Activated CD4-positive, alpha-beta memory T cell treated with anti-CD3 and anti-CD28 coated beads, Interleukin-2, amount 10 ng/mL, durations not matched to agents 7 days and 5 days (primary cell): ENCODE measurements at regions not wholly inside any gene's neighbourhood (a gene's known extent, or its start where the extent isn't known, plus 50 kb on each side); places are given as distances from the start of the nearest gene placed in this dataset.

Experiments used
- CTCF ChIA-PET: fragments of 350-600 bp; sonication (Branson Sonifier 250); formaldehyde crosslinking; loops from one replicate; lab custom pipeline; 2021; ENCODE audit warnings: antibody characterized with exemption, inconsistent platforms; lab: Charles Lee
- POLR2A ChIA-PET: fragments of 350-600 bp; sonication (Branson Sonifier 250); formaldehyde crosslinking; loops from one replicate; lab custom pipeline; 2021; ENCODE audit warnings: antibody characterized with exemption; lab: Charles Lee
- DNase-seq: peaks from one replicate; pipeline ENCODE4 v3.0.0-alpha.2; 2020
- H3K27ac Mint-ChIP-seq: one replicate; pipeline ENCODE4 v1.8.0; 2021; ENCODE audit warnings: mild to moderate bottlenecking, mixed read lengths
- H3K27me3 Mint-ChIP-seq: one replicate; pipeline ENCODE4 v1.8.0; 2021; ENCODE audit warnings: mixed read lengths
- H3K36me3 Mint-ChIP-seq: one replicate; pipeline ENCODE4 v1.8.0; 2021; ENCODE audit warnings: low read depth, mixed read lengths
- H3K4me1 Mint-ChIP-seq: one replicate; pipeline ENCODE4 v1.8.0; 2021; ENCODE audit warnings: mixed read lengths
- H3K4me3 Mint-ChIP-seq: one replicate; pipeline ENCODE4 v1.8.0; 2021; ENCODE audit warnings: mild to moderate bottlenecking, mixed read lengths
- H3K9me3 Mint-ChIP-seq: one replicate; pipeline ENCODE4 v1.8.0; 2021; ENCODE audit warnings: mixed read lengths

GRCh38 chr2:57907411-57907810 is 139.2 kb upstream of the VRK2 start:
- POLR2A ChIA-PET = interaction anchor here (2.1 kb wide), 1 partner anchor 139 kb away, joined by 13 read pairs; the partner anchor contains the start of gene VRK2
- Mint-ChIP-seq H3K4me1 (peaks cover 21% of the 10 kb centered on the region), H3K27me3 (no peaks in the 10 kb centered on the region), H3K9me3 (no peaks in the 10 kb centered on the region), H3K4me3 (no peak overlapping the region), H3K27ac (peak overlapping the region; percentile 27), H3K36me3 (no peaks in the 10 kb centered on the region)
- DNase-seq = no peak
- CTCF ChIA-PET = interaction anchor here (1.5 kb wide), 1 partner anchor 540 kb away, joined by 3 read pairs; no protein-coding TSS in a partner anchor

GRCh38 chr2:57908736-57909161 is 137.9 kb upstream of the VRK2 start:
- Mint-ChIP-seq H3K4me3 (no peak overlapping the region), H3K36me3 (no peaks in the 10 kb centered on the region), H3K27me3 (no peaks in the 10 kb centered on the region), H3K9me3 (no peaks in the 10 kb centered on the region), H3K4me1 (peaks cover 21% of the 10 kb centered on the region), H3K27ac (peak overlapping the region; percentile 70)
- CTCF ChIA-PET = interaction anchor here (0.7 to 1.1 kb wide), 4 partner anchors 10 to 539 kb away, joined by 3 to 6 read pairs (median 3); partner anchors contain the start of gene VRK2
- no peak for DNase-seq
- POLR2A ChIA-PET = interaction anchor here (1.2 to 2.1 kb wide), 3 partner anchors 11 to 138 kb away, joined by 3 to 13 read pairs (median 3); partner anchors contain the start of gene VRK2

GRCh38 chr2:57918126-57918525 is 128.5 kb upstream of the VRK2 start:
- CTCF ChIA-PET = no interaction called here
- POLR2A ChIA-PET = no interaction called here
- H3K4me3 Mint-ChIP-seq = no peak overlapping the region
- H3K4me1 Mint-ChIP-seq = no peaks in the 10 kb centered on the region
- no peak overlapping the region for H3K27ac Mint-ChIP-seq
- H3K27me3 Mint-ChIP-seq = no peaks in the 10 kb centered on the region
- no peaks in the 10 kb centered on the region for H3K36me3 Mint-ChIP-seq
- DNase-seq = no peak
- no peaks in the 10 kb centered on the region for H3K9me3 Mint-ChIP-seq

GRCh38 chr2:57920342-57920939 is 126.2 kb upstream of the VRK2 start:
- Mint-ChIP-seq H3K27ac (no peak overlapping the region), H3K9me3 (no peaks in the 10 kb centered on the region), H3K27me3 (no peaks in the 10 kb centered on the region), H3K4me1 (peaks cover 2% of the 10 kb centered on the region), H3K4me3 (no peak overlapping the region), H3K36me3 (no peaks in the 10 kb centered on the region)
- no peak for DNase-seq
- POLR2A ChIA-PET = no interaction called here
- CTCF ChIA-PET = no interaction called here

GRCh38 chr2:57934659-57935058 is 111.9 kb upstream of the VRK2 start:
- H3K4me1 Mint-ChIP-seq = no peaks in the 10 kb centered on the region
- no peaks in the 10 kb centered on the region for H3K27me3 Mint-ChIP-seq

GRCh38 chr2:57936216-57936615 is 110.4 kb upstream of the VRK2 start:
- no peaks in the 10 kb centered on the region for H3K27me3 Mint-ChIP-seq
- ChIA-PET POLR2A (no interaction called here), CTCF (no interaction called here)
- H3K9me3 Mint-ChIP-seq = peaks cover 21% of the 10 kb centered on the region
- no peak overlapping the region for H3K27ac Mint-ChIP-seq
- H3K4me1 Mint-ChIP-seq = no peaks in the 10 kb centered on the region
- H3K36me3 Mint-ChIP-seq = peaks cover 7% of the 10 kb centered on the region
- H3K4me3 Mint-ChIP-seq = no peak overlapping the region
- no peak for DNase-seq

More at GRCh38 chr2:57934659-57935058, 111.9 kb upstream of the VRK2 start:
- Mint-ChIP-seq H3K9me3 (peaks cover 24% of the 10 kb centered on the region), H3K27ac (no peak overlapping the region), H3K4me3 (no peak overlapping the region), H3K36me3 (peaks cover 7% of the 10 kb centered on the region)
- no peak for DNase-seq
- ChIA-PET CTCF (no interaction called here), POLR2A (no interaction called here)

GRCh38 chr2:57937456-57937855 is 109.2 kb upstream of the VRK2 start:
- H3K9me3 Mint-ChIP-seq = peaks cover 18% of the 10 kb centered on the region
- POLR2A ChIA-PET = no interaction called here
- H3K27me3 Mint-ChIP-seq = no peaks in the 10 kb centered on the region
- H3K36me3 Mint-ChIP-seq = peaks cover 7% of the 10 kb centered on the region
- CTCF ChIA-PET = no interaction called here
- H3K4me1 Mint-ChIP-seq = no peaks in the 10 kb centered on the region
- no peak overlapping the region for H3K27ac Mint-ChIP-seq
- DNase-seq = no peak
- H3K4me3 Mint-ChIP-seq = no peak overlapping the region

GRCh38 chr2:57941816-57942215 is 104.8 kb upstream of the VRK2 start:
- POLR2A ChIA-PET = no interaction called here

GRCh38 chr2:57943315-57943714 is 103.3 kb upstream of the VRK2 start:
- Mint-ChIP-seq H3K4me1 (no peaks in the 10 kb centered on the region), H3K36me3 (no peaks in the 10 kb centered on the region), H3K27me3 (no peaks in the 10 kb centered on the region), H3K4me3 (no peak overlapping the region), H3K27ac (no peak overlapping the region), H3K9me3 (no peaks in the 10 kb centered on the region)
- ChIA-PET POLR2A (no interaction called here), CTCF (no interaction called here)
- no peak for DNase-seq

More at GRCh38 chr2:57941816-57942215, 104.8 kb upstream of the VRK2 start:
- CTCF ChIA-PET = no interaction called here
- no peak overlapping the region for H3K4me3 Mint-ChIP-seq
- H3K9me3 Mint-ChIP-seq = peaks cover under 1% of the 10 kb centered on the region
- H3K4me1 Mint-ChIP-seq = no peaks in the 10 kb centered on the region
- no peaks in the 10 kb centered on the region for H3K36me3 Mint-ChIP-seq
- H3K27ac Mint-ChIP-seq = no peak overlapping the region
- no peak for DNase-seq
- no peaks in the 10 kb centered on the region for H3K27me3 Mint-ChIP-seq

GRCh38 chr2:57947398-57947797 is 99.2 kb upstream of the VRK2 start:
- H3K9me3 Mint-ChIP-seq = no peaks in the 10 kb centered on the region
- ChIA-PET POLR2A (no interaction called here), CTCF (no interaction called here)
- no peaks in the 10 kb centered on the region for H3K36me3 Mint-ChIP-seq
- H3K4me1 Mint-ChIP-seq = no peaks in the 10 kb centered on the region
- no peak overlapping the region for H3K27ac Mint-ChIP-seq
- no peaks in the 10 kb centered on the region for H3K27me3 Mint-ChIP-seq
- no peak for DNase-seq
- H3K4me3 Mint-ChIP-seq = no peak overlapping the region

- no peaks in the 10 kb centered on the region for H3K9me3 Mint-ChIP-seq
- no peak for DNase-seq
- no peaks in the 10 kb centered on the region for H3K27me3 Mint-ChIP-seq
- no peak overlapping the region for H3K4me3 Mint-ChIP-seq
- ChIA-PET CTCF (no interaction called here), POLR2A (no interaction called here)
- H3K4me1 Mint-ChIP-seq = no peaks in the 10 kb centered on the region
- no peaks in the 10 kb centered on the region for H3K36me3 Mint-ChIP-seq
- H3K27ac Mint-ChIP-seq = no peak overlapping the region
These were observed 92.6 kb upstream of the VRK2 start for GRCh38 chr2:57954020-57954419.

- Mint-ChIP-seq H3K36me3 (no peaks in the 10 kb centered on the region), H3K9me3 (no peaks in the 10 kb centered on the region), H3K4me1 (no peaks in the 10 kb centered on the region), H3K4me3 (no peak overlapping the region), H3K27ac (no peak overlapping the region), H3K27me3 (no peaks in the 10 kb centered on the region)
- CTCF ChIA-PET = no interaction called here
- POLR2A ChIA-PET = no interaction called here
- DNase-seq = no peak
These were observed 89.4 kb upstream of the VRK2 start for GRCh38 chr2:57957238-57957637.

- POLR2A ChIA-PET = no interaction called here
These were observed 87.2 kb upstream of the VRK2 start for GRCh38 chr2:57959390-57959789.

GRCh38 chr2:57962861-57963260 is 83.7 kb upstream of the VRK2 start:
- Mint-ChIP-seq H3K27me3 (no peaks in the 10 kb centered on the region), H3K4me1 (no peaks in the 10 kb centered on the region)

More at GRCh38 chr2:57959390-57959789, 87.2 kb upstream of the VRK2 start:
- no peak for DNase-seq
- Mint-ChIP-seq H3K4me1 (no peaks in the 10 kb centered on the region), H3K27ac (no peak overlapping the region), H3K36me3 (no peaks in the 10 kb centered on the region), H3K27me3 (no peaks in the 10 kb centered on the region), H3K9me3 (no peaks in the 10 kb centered on the region), H3K4me3 (no peak overlapping the region)
- CTCF ChIA-PET = no interaction called here

More at GRCh38 chr2:57962861-57963260, 83.7 kb upstream of the VRK2 start:
- no peaks in the 10 kb centered on the region for H3K36me3 Mint-ChIP-seq
- DNase-seq = no peak
- H3K27ac Mint-ChIP-seq = no peak overlapping the region
- no peak overlapping the region for H3K4me3 Mint-ChIP-seq
- H3K9me3 Mint-ChIP-seq = no peaks in the 10 kb centered on the region
- POLR2A ChIA-PET = no interaction called here
- CTCF ChIA-PET = no interaction called here
